ENCODE measurements at regions not wholly inside any gene's neighbourhood (a gene's known extent, or its start where the extent isn't known, plus 50 kb on each side); places are given as distances from the start of the nearest gene placed in this dataset.

GRCh38 chrX:69415698-69416097 lies 88.4 kb upstream of the NALF2 start:
- TF ChIP-seq POLR2AphosphoS5 (IDR thresholded peaks at IDR 0.05; ENCODE audit: low read depth, low read length) (no peak), TAF1 (IDR thresholded peaks at IDR 0.05; ENCODE audit: borderline replicate concordance, insufficient read depth, low read length) (no peak)

Measured in PFSK-1 (cell line).